NT2/D1 (cell line): ENCODE measurements at regions not wholly inside any gene's neighbourhood (a gene's known extent, or its start where the extent isn't known, plus 50 kb on each side); places are given as distances from the start of the nearest gene placed in this dataset.

Experiments
- SUZ12 ChIP-seq: IDR thresholded peaks from 2 replicates; pipeline ENCODE4 v1.6.1; 2011; ENCODE audit not compliant: insufficient read length, insufficient read depth; ENCODE audit errors: extremely low read depth
- YY1 ChIP-seq: IDR thresholded peaks from 2 replicates; pipeline ENCODE4 v1.6.1; 2011; ENCODE audit not compliant: insufficient read length, insufficient read depth
- ZNF274 ChIP-seq: IDR thresholded peaks from 2 replicates; pipeline ENCODE4 v1.6.1; 2011; ENCODE audit warnings: mild to moderate bottlenecking, low read depth, low read length

DNA sequence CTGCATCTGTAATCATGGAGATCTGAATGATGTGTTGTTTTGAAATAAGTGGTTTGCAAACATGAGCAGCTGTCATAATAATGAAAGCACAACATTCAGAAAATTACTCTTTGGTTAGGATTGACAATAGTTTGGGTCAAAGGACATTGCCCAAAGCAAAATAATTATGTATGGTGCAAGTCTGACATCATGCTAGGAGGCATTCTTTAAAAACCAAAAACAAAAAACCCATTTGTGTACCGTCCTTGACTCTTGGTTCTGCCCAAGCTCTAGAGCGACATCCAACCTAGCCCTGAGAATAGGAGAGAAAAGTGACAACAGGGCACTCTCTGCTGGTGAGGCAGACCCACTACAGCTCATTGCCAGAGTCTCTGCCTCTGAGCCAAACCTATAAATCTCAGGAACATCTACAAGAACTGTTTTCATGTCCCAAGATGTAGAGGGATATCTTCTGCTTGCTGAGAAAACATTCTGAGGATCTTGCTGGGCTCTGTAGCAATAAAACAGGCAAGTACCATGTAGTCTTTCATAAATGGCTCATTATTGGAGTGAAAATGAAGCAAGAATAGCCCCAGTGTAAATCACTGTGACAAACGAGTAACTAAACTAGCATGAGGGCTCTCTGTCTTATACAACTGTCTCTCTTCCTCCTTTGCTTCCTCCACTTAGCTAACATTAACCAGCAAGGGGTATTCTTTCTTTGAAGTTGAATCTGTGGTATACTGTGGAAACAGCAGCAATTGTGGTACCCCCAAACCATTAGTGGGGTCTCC lies 266.8 kb upstream of the CXCR4 start:
- TF ChIP-seq YY1 = no peak
- no peak for TF ChIP-seq ZNF274
- no peak for TF ChIP-seq SUZ12
